Upper lobe of left lung (tissue), 6 donors: ENCODE measurements at regions not wholly inside any gene's neighbourhood (a gene's known extent, or its start where the extent isn't known, plus 50 kb on each side); places are given as distances from the start of the nearest gene placed in this dataset.

Experiments
- ATAC-seq, 2 donors: fragments of 200-7000 bp; cut with Tn5 transposase; one replicate each; pipeline ENCODE4 v1.9.1; 2022; ENCODE audit warnings: mild to moderate bottlenecking in 2 of 2, moderate library complexity in 2 of 2; ENCODE audit not compliant: low FRiP score in 2 of 2
- DNase-seq, 2 donors: peaks; one replicate each; pipeline ENCODE4 v3.0.0-alpha.2; 2019 to 2020
- H3K27ac ChIP-seq, 4 donors: fragments of 200-600 bp; sonication (generic); one replicate each; pipeline ENCODE4 v1.5.1; 2016 to 2019
- H3K27me3 ChIP-seq, 4 donors: fragments of 200-600 bp; sonication (generic); one replicate each; pipeline ENCODE4 v1.5.1; 2017 to 2019
- H3K36me3 ChIP-seq, 4 donors: fragments of 200-600 bp; sonication (generic); one replicate each; pipeline ENCODE4 v1.5.1; 2016 to 2019
- H3K4me1 ChIP-seq, 4 donors: fragments of 200-600 bp; sonication (generic); one replicate each; pipeline ENCODE4 v1.5.1; 2018 to 2019
- H3K4me3 ChIP-seq, 4 donors: fragments of 200-600 bp; sonication (generic); one replicate each; pipeline ENCODE4 v1.5.1; 2017 to 2019; ENCODE audit warnings: mild to moderate bottlenecking in 2 of 4, moderate library complexity in 1 of 4
- H3K9me3 ChIP-seq, 4 donors: fragments of 200-600 bp; sonication (generic); one replicate each; pipeline ENCODE4 v1.5.1; 2018 to 2019
- CTCF ChIP-seq, 6 experiments: fragments of 450-650 bp in 4 of 6; fragments of 200-600 bp in 2 of 6; sonication (generic) in 2 of 6; IDR thresholded peaks; one replicate each; pipeline ENCODE4 v1.5.1; 2016 to 2019; ENCODE audit warnings: antibody characterized with exemption in 6 of 6
- EP300 ChIP-seq, 4 donors: sonication (generic); formaldehyde crosslinking; IDR thresholded peaks; one replicate each; pipeline ENCODE4 v1.5.1; 2017; ENCODE audit warnings: antibody characterized with exemption in 4 of 4, control low read depth in 2 of 4
- POLR2A ChIP-seq, 4 donors: fragments of 450-650 bp; IDR thresholded peaks; one replicate each; pipeline ENCODE4 v1.5.1; 2016 to 2017; ENCODE audit warnings: antibody characterized with exemption in 4 of 4, mild to moderate bottlenecking in 2 of 4
- POLR2AphosphoS5 ChIP-seq, 2 donors: sonication (generic); formaldehyde crosslinking; IDR thresholded peaks; one replicate each; pipeline ENCODE4 v1.5.1; 2017; ENCODE audit warnings: antibody characterized with exemption in 2 of 2
- WGBS, 2 donors: methylation state at CpG; one replicate each; pipeline ENCODE4 v1.1.5; 2017 to 2018; 5-methylcytosine and 5-hydroxymethylcytosine counted together
- donor health status: DM: no; HTN: no; CAD: no; lungs with moderate emphysema.
- donor health status: DM: no; HTN: yes; CAD: no; lungs with severe emphysema.

- no peak overlapping the region for H3K4me3 ChIP-seq
- ATAC-seq (peak in 1 of 2 donors; percentile 86), DNase-seq (no peak)
- H3K27ac ChIP-seq, result no peak overlapping the region
- no peaks in the 10 kb centered on the region for H3K36me3 ChIP-seq
- no peaks in the 10 kb centered on the region for H3K4me1 ChIP-seq
- H3K27me3 ChIP-seq, result no peaks in the 10 kb centered on the region
- no peaks in the 10 kb centered on the region for H3K9me3 ChIP-seq
- TF ChIP-seq CTCF (IDR thresholded peaks at IDR 0.05) (no peak), EP300 (IDR thresholded peaks at IDR 0.05) (no peak), POLR2AphosphoS5 (IDR thresholded peaks at IDR 0.05) (no peak), POLR2A (IDR thresholded peaks at IDR 0.05) (no peak)
Measured at GRCh38 chr4:123299212-123299691, 97.3 kb upstream of the SPRY1 start.

GRCh38 chr4:123300222-123301039, 96.2 kb upstream of the SPRY1 start:
- no peak for ATAC-seq
- no peaks in the 10 kb centered on the region for H3K36me3 ChIP-seq
- H3K27me3 ChIP-seq, result no peaks in the 10 kb centered on the region
- no peaks in the 10 kb centered on the region for H3K9me3 ChIP-seq
- 72 to 83% methylated on average over 4 of the region's 4 CpGs for WGBS, 2 donors
- no peak for TF ChIP-seq POLR2AphosphoS5 (IDR thresholded peaks at IDR 0.05)
- H3K4me3 ChIP-seq, result no peak overlapping the region
- H3K27ac ChIP-seq, result no peak overlapping the region
- H3K4me1 ChIP-seq, result no peaks in the 10 kb centered on the region
- DNase-seq, result no peak

- WGBS, 2 donors, result 82 to 85% methylated on average over 2 of the region's 2 CpGs
- H3K4me3 ChIP-seq, result no peak overlapping the region
- no peak for ATAC-seq
- no peaks in the 10 kb centered on the region for H3K36me3 ChIP-seq
- H3K27ac ChIP-seq, result no peak overlapping the region
- H3K4me1 ChIP-seq, result no peaks in the 10 kb centered on the region
- DNase-seq, result no peak
- TF ChIP-seq CTCF (IDR thresholded peaks at IDR 0.05), result no peak
- TF ChIP-seq EP300 (IDR thresholded peaks at IDR 0.05), result no peak
- TF ChIP-seq POLR2A (IDR thresholded peaks at IDR 0.05), result no peak
- TF ChIP-seq POLR2AphosphoS5 (IDR thresholded peaks at IDR 0.05), result no peak
- H3K27me3 ChIP-seq, result no peaks in the 10 kb centered on the region
- H3K9me3 ChIP-seq, result no peaks in the 10 kb centered on the region
Measured at GRCh38 chr4:123301923-123302322, 94.7 kb upstream of the SPRY1 start.

- H3K36me3 ChIP-seq, result no peaks in the 10 kb centered on the region
- no peak overlapping the region for H3K4me3 ChIP-seq
- TF ChIP-seq CTCF (IDR thresholded peaks at IDR 0.05) (no peak), POLR2A (IDR thresholded peaks at IDR 0.05) (no peak), EP300 (IDR thresholded peaks at IDR 0.05) (no peak), POLR2AphosphoS5 (IDR thresholded peaks at IDR 0.05) (no peak)
- ATAC-seq (no peak), DNase-seq (peak in 1 of 2 donors; percentile 42)
- H3K4me1 ChIP-seq, result no peaks in the 10 kb centered on the region
- no peak overlapping the region for H3K27ac ChIP-seq
- 84 to 95% methylated on average over 17 of the region's 17 CpGs for whole genome bisulfite sequencing, 2 donors
- no peaks in the 10 kb centered on the region for H3K27me3 ChIP-seq
- no peaks in the 10 kb centered on the region for H3K9me3 ChIP-seq
Measured at GRCh38 chr4:123304151-123304964, 92.2 kb upstream of the SPRY1 start.

GRCh38 chr4:123305736-123306135, 90.9 kb upstream of the SPRY1 start:
- H3K9me3 ChIP-seq, result no peaks in the 10 kb centered on the region

More at GRCh38 chr4:123305736-123306135, 90.9 kb upstream of the SPRY1 start:
- ATAC-seq (no peak), DNase-seq (no peak)
- 94 to 97% methylated on average over 6 of the region's 6 CpGs for WGBS, 2 donors
- TF ChIP-seq EP300 (IDR thresholded peaks at IDR 0.05), result no peak
- TF ChIP-seq POLR2A (IDR thresholded peaks at IDR 0.05), result no peak
- TF ChIP-seq POLR2AphosphoS5 (IDR thresholded peaks at IDR 0.05), result no peak
- TF ChIP-seq CTCF (IDR thresholded peaks at IDR 0.05), result no peak
- Histone ChIP-seq H3K4me1 (no peaks in the 10 kb centered on the region), H3K4me3 (no peak overlapping the region), H3K27me3 (no peaks in the 10 kb centered on the region), H3K27ac (no peak overlapping the region), H3K36me3 (no peaks in the 10 kb centered on the region)
